CD1c-positive myeloid dendritic cell (primary cell): ENCODE measurements at regions not wholly inside any gene's neighbourhood (a gene's known extent, or its start where the extent isn't known, plus 50 kb on each side); places are given as distances from the start of the nearest gene placed in this dataset.

Experiments
- DNase-seq: peaks from one replicate; pipeline ENCODE4 v3.0.0-alpha.2; 2016; ENCODE audit errors: extremely low spot score

- DNase-seq: no peak
These were observed 258.9 kb downstream of the XXYLT1 start for GRCh38 chr3:195012100-195012499.

GRCh38 chr3:195012571-195012970 lies 258.4 kb downstream of the XXYLT1 start:
- no peak for DNase-seq

DNA sequence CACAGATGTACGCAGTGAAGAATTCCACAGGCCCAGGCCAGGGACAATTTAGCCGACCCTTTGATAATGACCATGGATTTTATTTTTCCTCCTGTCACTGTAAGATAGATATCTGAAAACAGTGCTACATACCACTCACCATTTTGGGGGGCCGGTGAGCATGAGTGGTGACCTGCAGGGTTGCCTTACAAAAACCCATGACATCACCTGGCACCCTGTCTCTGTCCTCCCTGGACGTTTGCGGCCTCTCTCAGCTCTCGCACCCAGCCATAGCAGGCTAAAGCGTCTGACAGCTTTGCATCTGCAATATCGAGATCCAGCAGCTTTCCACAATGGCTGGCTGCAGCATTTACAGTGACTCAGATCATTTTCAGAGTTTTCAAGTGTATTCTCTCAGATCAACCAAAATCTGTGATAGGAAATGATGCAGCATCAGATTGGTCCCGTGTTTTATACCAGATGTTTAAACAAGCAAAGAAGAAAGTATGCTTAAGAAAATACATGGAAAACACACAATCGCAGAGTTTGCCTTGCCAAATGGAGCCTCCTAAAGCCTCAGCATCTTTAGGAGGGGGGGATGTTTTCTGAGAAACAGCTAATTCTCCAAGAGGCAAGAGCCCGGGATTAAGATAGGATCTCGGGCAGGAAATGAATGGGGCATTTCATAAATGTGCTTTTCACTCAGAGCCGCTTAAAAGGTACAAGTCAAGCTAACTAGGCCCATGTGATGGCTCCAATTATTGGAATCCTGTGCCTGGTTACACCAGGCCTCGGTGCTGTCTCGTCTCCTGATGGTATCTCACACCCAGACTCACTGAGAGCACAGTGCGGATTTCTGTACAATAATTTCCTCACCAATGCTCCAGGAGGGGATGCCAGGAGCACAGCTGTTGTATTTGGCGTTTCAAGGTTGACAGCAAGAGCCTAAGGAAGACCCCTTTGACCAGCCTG lies 257.3 kb downstream of the XXYLT1 start:
- no peak for DNase-seq

- no peak for DNase-seq
These were observed 255.9 kb downstream of the XXYLT1 start for GRCh38 chr3:195015021-195015420.

- no peak for DNase-seq
These were observed 253.8 kb downstream of the XXYLT1 start for GRCh38 chr3:195017151-195017550.
